Smooth muscle cell (in vitro differentiated cells): ENCODE measurements at regions not wholly inside any gene's neighbourhood (a gene's known extent, or its start where the extent isn't known, plus 50 kb on each side); places are given as distances from the start of the nearest gene placed in this dataset.

ENCODE experiments used
- DNase-seq: peaks from one replicate; lab custom pipeline; 2025; ENCODE audit not compliant: unreplicated experiment; lab: John Stamatoyannopoulos, UW
- H2AFZ ChIP-seq: fragments of 200-600 bp; sonication (generic); 2 replicates; pipeline ENCODE4 v1.6.0; 2016; ENCODE audit warnings: antibody characterized with exemption, low read depth, mild to moderate bottlenecking
- H3F3A ChIP-seq: fragments of 200-600 bp; sonication (generic); 2 replicates; pipeline ENCODE4 v1.6.0; 2017; ENCODE audit warnings: antibody characterized with exemption, low read depth
- H3K27ac ChIP-seq: fragments of 200-600 bp; sonication (generic); 2 replicates; pipeline ENCODE4 v1.5.1; 2016; ENCODE audit warnings: low read depth, mild to moderate bottlenecking
- H3K27me3 ChIP-seq: fragments of 200-600 bp; sonication (generic); 2 replicates; pipeline ENCODE4 v1.6.1; 2016; ENCODE audit warnings: low read depth, mild to moderate bottlenecking
- H3K36me3 ChIP-seq: fragments of 200-600 bp; sonication (generic); 2 replicates; pipeline ENCODE4 v1.5.1; 2016; ENCODE audit warnings: low read depth
- H3K4me1 ChIP-seq: fragments of 200-600 bp; sonication (generic); 2 replicates; pipeline ENCODE4 v1.5.1; 2016; ENCODE audit warnings: low read depth
- H3K4me2 ChIP-seq: fragments of 200-600 bp; sonication (generic); 2 replicates; pipeline ENCODE4 v1.6.0; 2016; ENCODE audit warnings: mild to moderate bottlenecking
- H3K4me3 ChIP-seq: fragments of 200-600 bp; sonication (generic); 2 replicates; pipeline ENCODE4 v1.5.1; 2016; ENCODE audit warnings: mild to moderate bottlenecking
- H3K79me2 ChIP-seq: fragments of 200-600 bp; sonication (generic); 2 replicates; pipeline ENCODE4 v1.6.0; 2016; ENCODE audit warnings: low read depth, mild to moderate bottlenecking
- H3K9ac ChIP-seq: fragments of 200-600 bp; sonication (generic); 2 replicates; pipeline ENCODE4 v1.6.0; 2016; ENCODE audit warnings: low read depth
- H3K9me3 ChIP-seq: fragments of 200-600 bp; sonication (generic); replicated peaks from 2 replicates; pipeline ENCODE4 v1.5.1; 2016; ENCODE audit warnings: low read depth
- H4K20me1 ChIP-seq: fragments of 200-600 bp; sonication (generic); 2 replicates; pipeline ENCODE4 v1.6.0; 2016; ENCODE audit warnings: low read depth
- WGBS: methylation state at CpG from one replicate; pipeline ENCODE4 v1.1.7; 2016; ENCODE audit warnings: low lambda C conversion rate; 5-methylcytosine and 5-hydroxymethylcytosine counted together
- TF ChIP-seq, protein P1 (sequence below): fragments of 200-600 bp; sonication (generic); IDR thresholded peaks from 2 replicates; pipeline ENCODE4 v1.5.1; 2017; ENCODE audit warnings: borderline replicate concordance, mild to moderate bottlenecking, antibody characterized with exemption; ENCODE audit not compliant: insufficient read depth, poor library complexity, severe bottlenecking

- no peak overlapping the region for H3K4me3 ChIP-seq
- H4K20me1 ChIP-seq = no peaks in the 10 kb centered on the region
- H3K9ac ChIP-seq = no peak overlapping the region
- H3K27ac ChIP-seq = no peak overlapping the region
- WGBS = 83% methylated on average over 4 of the region's 4 CpGs
- no peaks in the 10 kb centered on the region for H3K36me3 ChIP-seq
- H3K4me1 ChIP-seq = no peaks in the 10 kb centered on the region
- no peaks in the 10 kb centered on the region for H3K79me2 ChIP-seq
- no peaks in the 10 kb centered on the region for H3F3A ChIP-seq
- TF ChIP-seq, protein P1, sequence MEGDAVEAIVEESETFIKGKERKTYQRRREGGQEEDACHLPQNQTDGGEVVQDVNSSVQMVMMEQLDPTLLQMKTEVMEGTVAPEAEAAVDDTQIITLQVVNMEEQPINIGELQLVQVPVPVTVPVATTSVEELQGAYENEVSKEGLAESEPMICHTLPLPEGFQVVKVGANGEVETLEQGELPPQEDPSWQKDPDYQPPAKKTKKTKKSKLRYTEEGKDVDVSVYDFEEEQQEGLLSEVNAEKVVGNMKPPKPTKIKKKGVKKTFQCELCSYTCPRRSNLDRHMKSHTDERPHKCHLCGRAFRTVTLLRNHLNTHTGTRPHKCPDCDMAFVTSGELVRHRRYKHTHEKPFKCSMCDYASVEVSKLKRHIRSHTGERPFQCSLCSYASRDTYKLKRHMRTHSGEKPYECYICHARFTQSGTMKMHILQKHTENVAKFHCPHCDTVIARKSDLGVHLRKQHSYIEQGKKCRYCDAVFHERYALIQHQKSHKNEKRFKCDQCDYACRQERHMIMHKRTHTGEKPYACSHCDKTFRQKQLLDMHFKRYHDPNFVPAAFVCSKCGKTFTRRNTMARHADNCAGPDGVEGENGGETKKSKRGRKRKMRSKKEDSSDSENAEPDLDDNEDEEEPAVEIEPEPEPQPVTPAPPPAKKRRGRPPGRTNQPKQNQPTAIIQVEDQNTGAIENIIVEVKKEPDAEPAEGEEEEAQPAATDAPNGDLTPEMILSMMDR = no peak
- DNase-seq = no peak
- H3K4me2 ChIP-seq = no peak overlapping the region
- no peak overlapping the region for H2AFZ ChIP-seq
- H3K27me3 ChIP-seq = no peaks in the 10 kb centered on the region
- H3K9me3 ChIP-seq = no peaks in the 10 kb centered on the region
Measured at GRCh38 chr1:112196731-112197130, 199.3 kb upstream of the CTTNBP2NL start.

GRCh38 chr1:112209493-112209892, 186.5 kb upstream of the CTTNBP2NL start:
- no peak overlapping the region for H3K27ac ChIP-seq

GRCh38 chr1:112219267-112219666, 176.7 kb upstream of the CTTNBP2NL start:
- Histone ChIP-seq H3K9me3 (no peaks in the 10 kb centered on the region), H3K27me3 (no peaks in the 10 kb centered on the region), H3K27ac (no peak overlapping the region), H3K4me3 (no peak overlapping the region), H3K36me3 (no peaks in the 10 kb centered on the region), H2AFZ (no peak overlapping the region), H3K9ac (no peak overlapping the region), H3K4me1 (no peaks in the 10 kb centered on the region), H3K4me2 (no peak overlapping the region), H3F3A (no peaks in the 10 kb centered on the region), H3K79me2 (no peaks in the 10 kb centered on the region), H4K20me1 (no peaks in the 10 kb centered on the region)
- TF ChIP-seq, protein P1 = no peak
- no peak for DNase-seq
- 68% methylated on average over 1 of the region's 1 CpG for WGBS

More at GRCh38 chr1:112209493-112209892, 186.5 kb upstream of the CTTNBP2NL start:
- WGBS = 58% methylated on average over 1 of the region's 1 CpG
- Histone ChIP-seq H3K4me3 (no peak overlapping the region), H3K36me3 (no peaks in the 10 kb centered on the region), H4K20me1 (no peaks in the 10 kb centered on the region), H3K9ac (no peak overlapping the region), H3K4me1 (no peaks in the 10 kb centered on the region), H2AFZ (no peak overlapping the region), H3K27me3 (no peaks in the 10 kb centered on the region), H3K4me2 (no peak overlapping the region), H3F3A (no peaks in the 10 kb centered on the region), H3K79me2 (no peaks in the 10 kb centered on the region), H3K9me3 (no peaks in the 10 kb centered on the region)
- TF ChIP-seq, protein P1 = no peak
- DNase-seq = no peak

GRCh38 chr1:112230232-112230631, 165.8 kb upstream of the CTTNBP2NL start:
- H3F3A ChIP-seq = no peaks in the 10 kb centered on the region
- no peaks in the 10 kb centered on the region for H3K36me3 ChIP-seq
- H4K20me1 ChIP-seq = no peaks in the 10 kb centered on the region
- no peak overlapping the region for H3K9ac ChIP-seq
- H3K4me1 ChIP-seq = no peaks in the 10 kb centered on the region
- no peaks in the 10 kb centered on the region for H3K79me2 ChIP-seq
- H3K9me3 ChIP-seq = peaks cover 3% of the 10 kb centered on the region
- H3K27ac ChIP-seq = no peak overlapping the region
- DNase-seq = no peak
- TF ChIP-seq, protein P1 = no peak
- no peaks in the 10 kb centered on the region for H3K27me3 ChIP-seq
- WGBS = 93% methylated on average over 9 of the region's 9 CpGs
- H2AFZ ChIP-seq = no peak overlapping the region
- no peak overlapping the region for H3K4me2 ChIP-seq
- H3K4me3 ChIP-seq = no peak overlapping the region
